ENCODE measurements at regions not wholly inside any gene's neighbourhood (a gene's known extent, or its start where the extent isn't known, plus 50 kb on each side); places are given as distances from the start of the nearest gene placed in this dataset.
A peak's percentile ranks its signal among the peaks of the same experiment; 100 is the strongest.

- Mint-ChIP-seq H3K36me3 (ENCODE audit: low read depth, unreplicated experiment) (no peaks in the 10 kb centered on the region), H3K27ac (ENCODE audit: unreplicated experiment) (no peak overlapping the region), H3K27me3 (ENCODE audit: low read depth, unreplicated experiment) (no peaks in the 10 kb centered on the region), H3K9me3 (ENCODE audit: unreplicated experiment) (no peaks in the 10 kb centered on the region), H3K4me3 (ENCODE audit: unreplicated experiment) (no peak overlapping the region), H3K4me1 (ENCODE audit: low read depth, unreplicated experiment) (peaks cover 2% of the 10 kb centered on the region)
- H3K9ac ChIP-seq (ENCODE audit: low read length): no peak overlapping the region
- H3K36me3 ChIP-seq (ENCODE audit: insufficient read depth, low read length): no peaks in the 10 kb centered on the region
- H3K27ac ChIP-seq (ENCODE audit: low read depth, low read length): no peak overlapping the region
- TF ChIP-seq CTCF (IDR thresholded peaks at IDR 0.05; ENCODE audit: insufficient read depth, low read depth, low read length) (no peak), EZH2 (IDR thresholded peaks at IDR 0.05; ENCODE audit: insufficient read depth, low read length) (no peak)
- H4K20me1 ChIP-seq (ENCODE audit: insufficient read depth, low read length): no peaks in the 10 kb centered on the region
- no peak overlapping the region for H2AFZ ChIP-seq (ENCODE audit: low read depth, low read length)
- H3K4me3 ChIP-seq (ENCODE audit: insufficient read depth, low read depth, low read length): no peak overlapping the region
- FAIRE-seq (no peak), DNase-seq (ENCODE audit: low read depth) (no peak)
- H3K27me3 ChIP-seq (ENCODE audit: insufficient read depth, low read length): no peaks in the 10 kb centered on the region
- no peak overlapping the region for H3K4me2 ChIP-seq (ENCODE audit: low read length)
- H3K9me3 ChIP-seq (ENCODE audit: insufficient read depth, low read depth, low read length): no peaks in the 10 kb centered on the region
- H3K4me1 ChIP-seq (ENCODE audit: insufficient read depth, low read length): no peaks in the 10 kb centered on the region
- H3K79me2 ChIP-seq (ENCODE audit: insufficient read depth, low read length): no peaks in the 10 kb centered on the region
Observed at GRCh38 chr10:52637592-52637991, 135.0 kb downstream of the MBL2 start.

GRCh38 chr10:52639652-52640051 lies 132.9 kb downstream of the MBL2 start:
- Histone ChIP-seq H3K4me3 (ENCODE audit: insufficient read depth, low read depth, low read length) (no peak overlapping the region), H2AFZ (ENCODE audit: low read depth, low read length) (no peak overlapping the region), H3K9me3 (ENCODE audit: insufficient read depth, low read depth, low read length) (no peaks in the 10 kb centered on the region), H3K36me3 (ENCODE audit: insufficient read depth, low read length) (no peaks in the 10 kb centered on the region), H3K79me2 (ENCODE audit: insufficient read depth, low read length) (no peaks in the 10 kb centered on the region), H3K4me2 (ENCODE audit: low read length) (no peak overlapping the region), H3K4me1 (ENCODE audit: insufficient read depth, low read length) (no peaks in the 10 kb centered on the region), H4K20me1 (ENCODE audit: insufficient read depth, low read length) (no peaks in the 10 kb centered on the region), H3K9ac (ENCODE audit: low read length) (no peak overlapping the region), H3K27me3 (ENCODE audit: insufficient read depth, low read length) (no peaks in the 10 kb centered on the region), H3K27ac (ENCODE audit: low read depth, low read length) (no peak overlapping the region)
- peak; percentile 65 for DNase-seq (ENCODE audit: low read depth)
- peak; percentile 52 for FAIRE-seq
- Mint-ChIP-seq H3K9me3 (ENCODE audit: unreplicated experiment) (no peaks in the 10 kb centered on the region), H3K27ac (ENCODE audit: unreplicated experiment) (no peak overlapping the region), H3K4me3 (ENCODE audit: unreplicated experiment) (no peak overlapping the region), H3K4me1 (ENCODE audit: low read depth, unreplicated experiment) (no peaks in the 10 kb centered on the region), H3K36me3 (ENCODE audit: low read depth, unreplicated experiment) (no peaks in the 10 kb centered on the region), H3K27me3 (ENCODE audit: low read depth, unreplicated experiment) (no peaks in the 10 kb centered on the region)
- TF ChIP-seq CTCF (IDR thresholded peaks at IDR 0.05; ENCODE audit: insufficient read depth, low read depth, low read length): no peak
- TF ChIP-seq EZH2 (IDR thresholded peaks at IDR 0.05; ENCODE audit: insufficient read depth, low read length): no peak

GRCh38 chr10:52642208-52642607 lies 130.4 kb downstream of the MBL2 start:
- FAIRE-seq: no peak
- Histone ChIP-seq H3K4me1 (ENCODE audit: insufficient read depth, low read length) (no peaks in the 10 kb centered on the region), H4K20me1 (ENCODE audit: insufficient read depth, low read length) (no peaks in the 10 kb centered on the region), H3K4me2 (ENCODE audit: low read length) (no peak overlapping the region), H3K27ac (ENCODE audit: low read depth, low read length) (no peak overlapping the region), H2AFZ (ENCODE audit: low read depth, low read length) (no peak overlapping the region), H3K4me3 (ENCODE audit: insufficient read depth, low read depth, low read length) (no peak overlapping the region), H3K9me3 (ENCODE audit: insufficient read depth, low read depth, low read length) (no peaks in the 10 kb centered on the region), H3K27me3 (ENCODE audit: insufficient read depth, low read length) (no peaks in the 10 kb centered on the region), H3K36me3 (ENCODE audit: insufficient read depth, low read length) (no peaks in the 10 kb centered on the region), H3K79me2 (ENCODE audit: insufficient read depth, low read length) (no peaks in the 10 kb centered on the region), H3K9ac (ENCODE audit: low read length) (no peak overlapping the region)
- H3K9me3 Mint-ChIP-seq (ENCODE audit: unreplicated experiment): no peaks in the 10 kb centered on the region
- no peaks in the 10 kb centered on the region for H3K36me3 Mint-ChIP-seq (ENCODE audit: low read depth, unreplicated experiment)
- H3K27ac Mint-ChIP-seq (ENCODE audit: unreplicated experiment): no peak overlapping the region
- TF ChIP-seq CTCF (IDR thresholded peaks at IDR 0.05; ENCODE audit: insufficient read depth, low read depth, low read length) (no peak), EZH2 (IDR thresholded peaks at IDR 0.05; ENCODE audit: insufficient read depth, low read length) (no peak)
- no peaks in the 10 kb centered on the region for H3K27me3 Mint-ChIP-seq (ENCODE audit: low read depth, unreplicated experiment)
- no peaks in the 10 kb centered on the region for H3K4me1 Mint-ChIP-seq (ENCODE audit: low read depth, unreplicated experiment)
- no peak overlapping the region for H3K4me3 Mint-ChIP-seq (ENCODE audit: unreplicated experiment)
- no peak for DNase-seq (ENCODE audit: low read depth)

Measured in astrocyte (in vitro differentiated cells and primary cell).